Ascending aorta (tissue), 2 donors: ENCODE measurements at regions not wholly inside any gene's neighbourhood (a gene's known extent, or its start where the extent isn't known, plus 50 kb on each side); places are given as distances from the start of the nearest gene placed in this dataset.
"Not testable (repeated sequence)": the region's sequence is repeated elsewhere in the genome, so short reads cannot be mapped to it uniquely, and the experiment has no call there.

Experiments
- DNase-seq, 2 donors: peaks; one replicate each; pipeline ENCODE4 v3.0.0-alpha.2; 2019; ENCODE audit warnings: low spot score in 2 of 2
- H3K27ac ChIP-seq, 2 donors: fragments of 200-600 bp; sonication (generic); one replicate each; pipeline ENCODE4 v1.5.1; 2016 to 2017; ENCODE audit warnings: mild to moderate bottlenecking in 1 of 2
- H3K27me3 ChIP-seq: fragments of 200-600 bp; sonication (generic); one replicate; pipeline ENCODE4 v1.5.1; 2017
- H3K36me3 ChIP-seq, 2 donors: fragments of 200-600 bp; sonication (generic); one replicate each; pipeline ENCODE4 v1.5.1; 2016
- H3K4me1 ChIP-seq, 2 donors: fragments of 200-600 bp; sonication (generic); one replicate each; pipeline ENCODE4 v1.5.1; 2016 to 2017; ENCODE audit warnings: mild to moderate bottlenecking in 1 of 2
- H3K4me3 ChIP-seq, 2 donors: fragments of 200-600 bp; sonication (generic); one replicate each; pipeline ENCODE4 v1.5.1; 2016 to 2017; ENCODE audit warnings: mild to moderate bottlenecking in 1 of 2
- H3K9me3 ChIP-seq, 2 donors: fragments of 200-600 bp; sonication (generic); one replicate each; pipeline ENCODE4 v1.5.1; 2016
- intact Hi-C: fragments of 100-400 bp; cut with DNase I; formaldehyde crosslinking; loops from one replicate; pipeline ENCODE4 v1.15.1; 2023

DNA sequence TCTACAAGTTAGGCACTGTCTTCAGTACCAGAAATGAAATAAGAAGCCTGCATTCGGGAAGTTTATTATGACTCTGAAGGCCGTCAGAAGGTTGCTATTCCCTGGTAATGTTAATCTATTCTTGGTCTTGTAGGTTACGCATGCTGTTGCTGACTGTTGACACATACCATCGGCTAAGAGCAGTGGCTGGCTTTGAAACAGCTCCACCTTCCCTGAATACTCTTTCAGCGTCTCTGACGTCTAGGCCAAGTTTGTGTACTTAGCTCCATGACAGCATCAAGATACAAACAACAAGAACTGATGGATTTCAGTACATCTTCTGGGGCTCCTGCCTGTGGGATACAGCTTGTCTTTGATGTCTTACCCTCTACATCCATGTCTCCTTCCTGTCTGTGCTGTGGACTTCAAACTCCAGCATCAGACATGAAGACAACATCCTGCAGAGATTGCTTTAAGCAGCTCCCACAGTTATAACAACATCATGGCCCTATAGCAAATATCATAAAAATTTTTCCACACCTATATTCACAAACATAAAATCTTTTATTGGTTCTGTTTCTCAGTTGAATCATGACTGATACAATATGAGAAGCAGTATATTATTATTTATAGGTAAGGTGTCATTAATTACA, 906.0 kb downstream of the SPATA31A7 start:
- H3K4me1 ChIP-seq, H3K27me3 ChIP-seq, H3K36me3 ChIP-seq, DNase-seq, H3K27ac ChIP-seq, intact Hi-C loops, H3K4me3 ChIP-seq, H3K9me3 ChIP-seq: not testable (repeated sequence)

DNA sequence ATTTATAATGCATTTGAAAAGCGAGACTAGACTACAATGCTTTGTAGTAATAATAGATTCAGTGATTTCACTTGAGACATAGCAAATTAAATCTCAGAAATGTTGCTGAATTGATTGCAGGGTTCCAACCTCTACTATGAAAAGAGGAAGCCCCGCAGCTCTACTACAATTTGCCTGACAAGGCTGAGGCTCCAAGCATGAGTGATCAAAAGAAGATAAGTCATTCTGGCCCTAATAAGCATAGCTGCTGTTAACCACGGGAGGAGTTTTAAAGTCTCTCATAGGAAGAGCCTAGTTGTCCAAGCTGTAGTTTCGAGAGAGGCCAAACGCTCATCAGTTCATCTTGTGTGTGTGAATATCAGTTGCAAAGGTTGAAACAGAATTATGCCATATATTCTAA, 920.6 kb downstream of the SPATA31A7 start:
- H3K27me3 ChIP-seq, H3K4me1 ChIP-seq, intact Hi-C loops, H3K36me3 ChIP-seq, DNase-seq, H3K9me3 ChIP-seq, H3K4me3 ChIP-seq, H3K27ac ChIP-seq: not testable (repeated sequence)

DNA sequence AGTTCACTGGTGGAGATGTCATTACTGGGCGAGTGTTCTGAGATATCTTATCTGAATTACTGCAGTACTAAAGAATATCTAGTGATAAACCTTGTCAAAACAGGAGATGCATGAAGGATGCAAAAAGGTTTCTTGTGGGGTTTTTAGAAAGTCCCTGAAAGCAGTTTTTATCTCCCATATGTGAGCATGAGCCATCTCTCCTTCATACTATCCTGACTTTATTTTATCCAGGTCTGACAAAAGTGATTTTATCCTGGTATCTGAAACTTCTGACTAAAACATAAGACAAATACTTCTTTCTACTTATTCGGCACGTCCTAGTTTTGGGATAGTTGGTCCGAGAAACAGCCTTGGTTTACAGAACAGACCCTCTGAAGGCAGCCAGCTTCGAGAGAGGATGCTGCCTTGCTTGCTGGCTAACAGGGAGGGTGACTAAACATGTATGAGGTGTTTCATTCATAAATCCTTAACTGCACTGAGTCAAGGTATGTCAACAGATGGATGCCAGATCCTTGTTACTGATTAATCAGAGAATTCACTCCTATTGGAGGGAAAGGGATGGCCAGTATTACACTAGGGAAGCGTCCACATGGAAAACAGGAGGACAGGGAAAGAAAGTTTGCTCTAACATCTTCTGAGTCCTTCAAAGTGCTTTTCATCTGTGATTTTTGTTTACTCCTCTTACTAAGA, 927.3 kb downstream of the SPATA31A7 start:
- intact Hi-C loops, H3K9me3 ChIP-seq, H3K4me1 ChIP-seq, DNase-seq, H3K4me3 ChIP-seq, H3K27me3 ChIP-seq, H3K36me3 ChIP-seq, H3K27ac ChIP-seq: not testable (repeated sequence)

DNA sequence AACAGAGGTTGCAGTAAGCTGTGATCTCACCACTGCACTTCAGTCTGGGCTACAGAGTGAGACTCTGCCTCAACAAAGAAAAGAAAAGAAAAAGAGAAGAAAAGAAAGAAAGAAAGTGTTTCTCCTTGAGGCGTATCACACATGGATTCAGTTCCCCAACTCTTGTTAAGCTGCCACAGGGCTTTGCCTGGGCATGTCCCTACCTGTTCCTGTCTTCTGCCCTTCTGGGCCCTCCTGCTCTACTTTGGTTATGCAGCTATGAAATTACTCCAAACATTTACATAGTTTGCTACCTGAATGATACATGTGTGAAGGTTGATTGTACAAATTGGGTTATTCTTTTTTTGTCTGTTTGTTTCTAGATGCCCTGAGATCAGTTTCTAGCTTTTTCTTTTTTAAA, 929.8 kb downstream of the SPATA31A7 start:
- intact Hi-C loops, H3K27me3 ChIP-seq, H3K9me3 ChIP-seq, H3K27ac ChIP-seq, H3K36me3 ChIP-seq, H3K4me1 ChIP-seq, DNase-seq, H3K4me3 ChIP-seq: not testable (repeated sequence)

DNA sequence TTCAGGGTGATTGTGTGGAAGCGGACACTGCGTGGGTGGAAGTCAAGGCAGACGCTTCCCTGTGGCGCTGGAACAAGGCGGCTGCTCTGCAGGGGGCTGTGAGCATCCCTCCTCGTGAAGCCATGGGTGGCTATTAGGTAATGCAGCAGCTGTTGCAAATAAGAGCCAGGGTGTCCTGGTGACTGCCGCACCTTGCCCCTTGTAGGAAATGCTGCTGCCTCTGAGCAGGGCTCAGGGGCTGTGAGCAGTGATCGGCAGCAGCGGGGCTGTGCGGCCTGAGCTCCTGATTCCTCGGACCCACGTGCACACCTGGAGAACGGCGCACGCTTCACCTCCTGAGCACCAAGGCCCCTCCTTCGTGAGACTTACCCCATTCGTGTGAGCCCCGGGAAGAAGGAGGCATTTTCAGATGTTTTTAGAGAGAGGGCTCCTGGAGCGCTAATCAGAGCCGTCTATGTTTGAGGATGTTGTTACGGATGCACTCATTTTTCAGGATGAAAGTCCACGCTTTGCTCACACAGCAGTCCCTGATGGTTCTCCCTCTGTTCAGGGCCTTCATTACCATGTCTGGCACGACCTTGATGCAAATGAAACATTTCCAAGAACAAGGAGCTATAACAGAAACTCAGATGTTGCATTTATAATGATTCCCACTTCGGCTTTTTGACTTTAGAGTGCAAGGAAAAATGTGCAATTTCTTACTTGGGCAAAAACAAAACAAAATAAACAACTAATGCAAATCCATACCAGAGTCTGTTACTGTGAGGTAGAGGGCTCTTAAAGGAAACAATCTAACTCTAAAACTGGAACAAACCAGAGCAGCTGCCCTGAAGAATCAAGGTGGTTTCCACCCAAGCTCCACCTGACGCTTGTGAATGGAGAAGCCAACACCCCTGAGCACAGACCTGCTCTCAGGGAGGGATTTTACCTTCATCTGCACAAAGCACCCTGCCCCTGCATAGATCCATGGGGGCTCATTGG, 936.1 kb downstream of the SPATA31A7 start:
- H3K27me3 ChIP-seq, H3K4me1 ChIP-seq, DNase-seq, H3K36me3 ChIP-seq, H3K4me3 ChIP-seq, H3K27ac ChIP-seq, intact Hi-C loops, H3K9me3 ChIP-seq: not testable (repeated sequence)

DNA sequence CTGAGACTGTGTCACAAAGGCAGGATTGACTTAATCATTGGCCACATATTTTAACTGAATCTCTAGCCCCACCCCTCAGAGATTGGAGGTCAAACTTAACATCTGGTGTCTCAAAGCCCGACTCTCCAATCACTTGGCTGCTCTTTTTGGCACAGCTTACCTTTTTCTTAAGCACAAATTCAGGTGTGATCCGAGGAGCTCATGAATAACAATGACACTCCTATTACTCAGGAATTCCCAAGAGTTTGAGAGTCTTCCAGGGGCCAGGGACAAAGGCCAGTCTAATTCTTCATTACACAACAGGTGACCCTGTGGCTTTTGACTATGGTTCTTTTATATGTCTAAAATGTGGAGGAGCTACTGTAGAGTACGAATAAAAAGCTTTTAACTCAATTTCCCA, 945.2 kb downstream of the SPATA31A7 start:
- H3K36me3 ChIP-seq, intact Hi-C loops, H3K4me1 ChIP-seq, H3K9me3 ChIP-seq, H3K27ac ChIP-seq, DNase-seq, H3K4me3 ChIP-seq, H3K27me3 ChIP-seq: not testable (repeated sequence)

DNA sequence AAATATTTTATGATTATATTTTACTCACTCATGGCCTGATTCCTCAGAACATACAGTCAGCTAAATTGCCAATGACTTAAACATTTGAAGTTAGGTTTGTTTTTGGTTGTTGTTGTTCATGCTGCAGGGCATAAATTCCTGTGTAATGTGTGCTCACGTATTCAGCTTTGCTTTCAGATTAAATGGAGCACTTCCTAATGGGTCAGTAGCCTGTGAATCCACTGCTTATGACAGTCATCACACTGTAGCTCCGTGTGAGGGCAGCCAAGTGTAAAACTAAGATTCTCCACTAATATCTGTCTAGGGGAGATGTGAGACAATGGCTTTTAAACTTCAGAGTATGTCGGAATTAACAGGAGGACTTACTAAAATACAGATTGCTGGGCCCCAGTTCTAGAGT, 955.8 kb downstream of the SPATA31A7 start:
- H3K36me3 ChIP-seq, DNase-seq, H3K9me3 ChIP-seq, H3K4me3 ChIP-seq, H3K27ac ChIP-seq, H3K27me3 ChIP-seq, intact Hi-C loops, H3K4me1 ChIP-seq: not testable (repeated sequence)
